ENCODE measurements at regions not wholly inside any gene's neighbourhood (a gene's known extent, or its start where the extent isn't known, plus 50 kb on each side); places are given as distances from the start of the nearest gene placed in this dataset.
A peak's percentile ranks its signal among the peaks of the same experiment; 100 is the strongest.

GRCh38 chr1:59183749-59184317 is 113.1 kb upstream of the FGGY start:
- no peaks in the 10 kb centered on the region for H3K9me3 ChIP-seq (ENCODE audit: control insufficient read depth in 2 of 3, low read length in 3 of 3)
- no peaks in the 10 kb centered on the region for H3K36me3 ChIP-seq (ENCODE audit: control insufficient read depth in 2 of 3, insufficient read depth in 3 of 3, low read length in 3 of 3)
- H3K4me1 ChIP-seq (ENCODE audit: control insufficient read depth in 2 of 2, insufficient read depth in 2 of 2, low read length in 2 of 2), result no peaks in the 10 kb centered on the region
- no peak for ATAC-seq
- POLR2A ChIA-PET, result no interaction called here
- Mint-ChIP-seq H3K4me3 (no peak overlapping the region), H3K27me3 (peaks cover 0 to 4% (median 0%) of the 10 kb centered on the region in 5 donors), H3K9me3 (peaks cover 0 to 2% (median 0%) of the 10 kb centered on the region in 11 donors), H3K36me3 (no peaks in the 10 kb centered on the region), H3K27ac (no peak overlapping the region), H3K4me1 (no peaks in the 10 kb centered on the region)
- H3K4me3 ChIP-seq (ENCODE audit: low read length), result no peak overlapping the region
- CTCF ChIA-PET, result no interaction called here
- DNase-seq, result no peak
- H3K27me3 ChIP-seq (ENCODE audit: control insufficient read depth in 2 of 2, insufficient read depth in 2 of 2, low read length in 2 of 2), result no peaks in the 10 kb centered on the region
- H3K27ac ChIP-seq (ENCODE audit: low read depth, low read length), result no peak overlapping the region
- intact Hi-C loops (cut with micrococcal nuclease), result no loop called here

- H3K4me3 Mint-ChIP-seq, result no peak overlapping the region
- intact Hi-C loops (cut with micrococcal nuclease), result no loop called here
- H3K4me1 ChIP-seq (ENCODE audit: control insufficient read depth in 2 of 2, insufficient read depth in 2 of 2, low read length in 2 of 2), result no peaks in the 10 kb centered on the region
- no peak overlapping the region for H3K27ac ChIP-seq (ENCODE audit: low read depth, low read length)
- H3K36me3 Mint-ChIP-seq, result no peaks in the 10 kb centered on the region
- CTCF ChIA-PET, result interaction anchor here (0.6 kb wide), 1 partner anchor 40 kb away, joined by 3 read pairs; no protein-coding TSS in a partner anchor
- no peaks in the 10 kb centered on the region for H3K36me3 ChIP-seq (ENCODE audit: control insufficient read depth in 2 of 3, insufficient read depth in 3 of 3, low read length in 3 of 3)
- H3K27ac Mint-ChIP-seq, result no peak overlapping the region
- ATAC-seq (no peak), DNase-seq (no peak)
- no peaks in the 10 kb centered on the region for H3K27me3 ChIP-seq (ENCODE audit: control insufficient read depth in 2 of 2, insufficient read depth in 2 of 2, low read length in 2 of 2)
- H3K4me3 ChIP-seq (ENCODE audit: low read length), result no peak overlapping the region
- POLR2A ChIA-PET, result no interaction called here
- no peaks in the 10 kb centered on the region for H3K4me1 Mint-ChIP-seq
- H3K9me3 Mint-ChIP-seq, result peaks cover 0 to 3% (median 0%) of the 10 kb centered on the region in 11 donors
- peaks cover 0 to 4% (median under 1%) of the 10 kb centered on the region in 5 donors for H3K27me3 Mint-ChIP-seq
- no peaks in the 10 kb centered on the region for H3K9me3 ChIP-seq (ENCODE audit: control insufficient read depth in 2 of 3, low read length in 3 of 3)
These were observed 112.5 kb upstream of the FGGY start for GRCh38 chr1:59184365-59184905.

- H3K4me1 Mint-ChIP-seq, result no peaks in the 10 kb centered on the region
- H3K27me3 Mint-ChIP-seq, result peaks cover 0 to 9% (median 4%) of the 10 kb centered on the region in 5 donors
- no peak for ATAC-seq
- peaks cover 0 to 4% (median 0%) of the 10 kb centered on the region in 5 donors for H3K36me3 Mint-ChIP-seq
- ChIA-PET CTCF (interaction anchor here (0.6 kb wide), 1 partner anchor 39 kb away, joined by 3 read pairs; no protein-coding TSS in a partner anchor), POLR2A (no interaction called here)
- no peak for DNase-seq
- no peak overlapping the region for H3K27ac Mint-ChIP-seq
- H3K9me3 ChIP-seq (ENCODE audit: control insufficient read depth in 2 of 3, low read length in 3 of 3), result no peaks in the 10 kb centered on the region
- no peaks in the 10 kb centered on the region for H3K36me3 ChIP-seq (ENCODE audit: control insufficient read depth in 2 of 3, insufficient read depth in 3 of 3, low read length in 3 of 3)
- no peaks in the 10 kb centered on the region for H3K4me1 ChIP-seq (ENCODE audit: control insufficient read depth in 2 of 2, insufficient read depth in 2 of 2, low read length in 2 of 2)
- H3K4me3 ChIP-seq (ENCODE audit: low read length), result no peak overlapping the region
- H3K27ac ChIP-seq (ENCODE audit: low read depth, low read length), result no peak overlapping the region
- intact Hi-C loops (cut with micrococcal nuclease), result no loop called here
- H3K9me3 Mint-ChIP-seq, result peaks cover 0 to 10% (median 0%) of the 10 kb centered on the region in 11 donors
- H3K27me3 ChIP-seq (ENCODE audit: control insufficient read depth in 2 of 2, insufficient read depth in 2 of 2, low read length in 2 of 2), result no peaks in the 10 kb centered on the region
- no peak overlapping the region for H3K4me3 Mint-ChIP-seq
These were observed 111.6 kb upstream of the FGGY start for GRCh38 chr1:59185163-59185860.

- no peak for ATAC-seq
- Histone ChIP-seq H3K36me3 (ENCODE audit: control insufficient read depth in 2 of 3, insufficient read depth in 3 of 3, low read length in 3 of 3) (no peaks in the 10 kb centered on the region), H3K4me3 (ENCODE audit: low read length) (no peak overlapping the region), H3K4me1 (ENCODE audit: control insufficient read depth in 2 of 2, insufficient read depth in 2 of 2, low read length in 2 of 2) (no peaks in the 10 kb centered on the region), H3K27me3 (ENCODE audit: control insufficient read depth in 2 of 2, insufficient read depth in 2 of 2, low read length in 2 of 2) (no peaks in the 10 kb centered on the region), H3K9me3 (ENCODE audit: control insufficient read depth in 2 of 3, low read length in 3 of 3) (no peaks in the 10 kb centered on the region), H3K27ac (ENCODE audit: low read depth, low read length) (no peak overlapping the region)
- Mint-ChIP-seq H3K36me3 (peaks cover 0 to 4% (median 0%) of the 10 kb centered on the region in 5 donors), H3K27me3 (peaks cover 0 to 12% (median 4%) of the 10 kb centered on the region in 5 donors), H3K27ac (no peak overlapping the region), H3K9me3 (peaks cover 0 to 15% (median 0%) of the 10 kb centered on the region in 11 donors), H3K4me3 (no peak overlapping the region), H3K4me1 (peaks cover 0 to 2% (median 0%) of the 10 kb centered on the region in 7 donors)
- CTCF ChIA-PET, result interaction anchor here (0.5 kb wide), 1 partner anchor 26 kb away, joined by 4 read pairs; no protein-coding TSS in a partner anchor
- intact Hi-C loops (cut with micrococcal nuclease), result no loop called here
- no peak for DNase-seq
- POLR2A ChIA-PET, result no interaction called here
These were observed 110.2 kb upstream of the FGGY start for GRCh38 chr1:59186656-59187055.

- no peaks in the 10 kb centered on the region for H3K27me3 ChIP-seq (ENCODE audit: control insufficient read depth in 2 of 2, insufficient read depth in 2 of 2, low read length in 2 of 2)
- H3K4me1 ChIP-seq (ENCODE audit: control insufficient read depth in 2 of 2, insufficient read depth in 2 of 2, low read length in 2 of 2), result no peaks in the 10 kb centered on the region
- no peak overlapping the region for H3K27ac ChIP-seq (ENCODE audit: low read depth, low read length)
- CTCF ChIA-PET, result no interaction called here
- Mint-ChIP-seq H3K4me1 (peaks cover 0 to 2% (median 0%) of the 10 kb centered on the region in 7 donors), H3K9me3 (peaks cover 0 to 15% (median 0%) of the 10 kb centered on the region in 11 donors), H3K36me3 (peaks cover 0 to 4% (median 0%) of the 10 kb centered on the region in 5 donors), H3K27me3 (peaks cover 0 to 12% (median 4%) of the 10 kb centered on the region in 5 donors), H3K27ac (peak overlapping the region in 1 of 9 donors; percentile 3), H3K4me3 (no peak overlapping the region)
- intact Hi-C loops (cut with micrococcal nuclease), result no loop called here
- no peak for DNase-seq
- no peak for ATAC-seq
- H3K9me3 ChIP-seq (ENCODE audit: control insufficient read depth in 2 of 3, low read length in 3 of 3), result no peaks in the 10 kb centered on the region
- H3K4me3 ChIP-seq (ENCODE audit: low read length), result no peak overlapping the region
- POLR2A ChIA-PET, result no interaction called here
- no peaks in the 10 kb centered on the region for H3K36me3 ChIP-seq (ENCODE audit: control insufficient read depth in 2 of 3, insufficient read depth in 3 of 3, low read length in 3 of 3)
These were observed 108.3 kb upstream of the FGGY start for GRCh38 chr1:59188413-59189213.

GRCh38 chr1:59193443-59194093 is 103.3 kb upstream of the FGGY start:
- POLR2A ChIA-PET, result no interaction called here
- peaks cover 0 to 19% (median 3%) of the 10 kb centered on the region in 11 donors for H3K9me3 Mint-ChIP-seq
- H3K4me3 ChIP-seq (ENCODE audit: low read length), result no peak overlapping the region
- peaks cover 0 to 2% (median 0%) of the 10 kb centered on the region in 7 donors for H3K4me1 Mint-ChIP-seq
- no peak for ATAC-seq
- H3K4me1 ChIP-seq (ENCODE audit: control insufficient read depth in 2 of 2, insufficient read depth in 2 of 2, low read length in 2 of 2), result no peaks in the 10 kb centered on the region
- peaks cover 0 to 16% (median 9%) of the 10 kb centered on the region in 5 donors for H3K27me3 Mint-ChIP-seq
- CTCF ChIA-PET, result interaction anchor here (0.7 kb wide), 1 partner anchor 31 kb away, joined by 3 read pairs; no protein-coding TSS in a partner anchor
- H3K27me3 ChIP-seq (ENCODE audit: control insufficient read depth in 2 of 2, insufficient read depth in 2 of 2, low read length in 2 of 2), result no peaks in the 10 kb centered on the region
- no peaks in the 10 kb centered on the region for H3K9me3 ChIP-seq (ENCODE audit: control insufficient read depth in 2 of 3, low read length in 3 of 3)
- peaks cover 0 to 6% (median 0%) of the 10 kb centered on the region in 5 donors for H3K36me3 Mint-ChIP-seq
- DNase-seq, result no peak
- no peak overlapping the region for H3K4me3 Mint-ChIP-seq
- no peaks in the 10 kb centered on the region for H3K36me3 ChIP-seq (ENCODE audit: control insufficient read depth in 2 of 3, insufficient read depth in 3 of 3, low read length in 3 of 3)
- intact Hi-C loops (cut with micrococcal nuclease), result no loop called here
- no peak overlapping the region for H3K27ac ChIP-seq (ENCODE audit: low read depth, low read length)
- H3K27ac Mint-ChIP-seq, result no peak overlapping the region
